Fibroblast of skin of back (primary cell): ENCODE measurements at regions not wholly inside any gene's neighbourhood (a gene's known extent, or its start where the extent isn't known, plus 50 kb on each side); places are given as distances from the start of the nearest gene placed in this dataset.
"Not testable (repeated sequence)": the region's sequence is repeated elsewhere in the genome, so short reads cannot be mapped to it uniquely, and the experiment has no call there.

Experiments
- DNase-seq: peaks from one replicate; pipeline ENCODE4 v3.0.0-alpha.2; 2013

GRCh38 chr7:26955516-26955915 is 91.1 kb upstream of the SKAP2 start:
- DNase-seq, result no peak

DNA sequence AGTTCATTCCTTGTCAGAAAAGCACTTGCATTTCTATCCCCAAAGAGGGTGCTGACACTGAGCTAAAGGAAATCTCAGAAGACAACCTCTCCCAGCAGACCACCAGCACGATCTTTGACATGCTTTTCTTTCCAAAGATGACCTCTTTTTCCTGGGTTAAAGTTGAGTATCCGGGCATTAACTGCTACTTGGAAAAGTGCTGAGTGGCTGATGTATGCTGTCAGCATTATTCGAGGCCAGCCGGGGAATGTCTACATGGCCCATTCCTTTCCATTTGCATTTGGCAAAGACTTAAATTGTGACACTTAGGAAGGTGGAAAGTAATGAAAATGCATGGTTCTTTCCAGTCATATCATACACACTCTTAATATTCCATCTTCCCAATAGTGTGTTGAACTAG is 90.6 kb upstream of the SKAP2 start:
- DNase-seq, result no peak

DNA sequence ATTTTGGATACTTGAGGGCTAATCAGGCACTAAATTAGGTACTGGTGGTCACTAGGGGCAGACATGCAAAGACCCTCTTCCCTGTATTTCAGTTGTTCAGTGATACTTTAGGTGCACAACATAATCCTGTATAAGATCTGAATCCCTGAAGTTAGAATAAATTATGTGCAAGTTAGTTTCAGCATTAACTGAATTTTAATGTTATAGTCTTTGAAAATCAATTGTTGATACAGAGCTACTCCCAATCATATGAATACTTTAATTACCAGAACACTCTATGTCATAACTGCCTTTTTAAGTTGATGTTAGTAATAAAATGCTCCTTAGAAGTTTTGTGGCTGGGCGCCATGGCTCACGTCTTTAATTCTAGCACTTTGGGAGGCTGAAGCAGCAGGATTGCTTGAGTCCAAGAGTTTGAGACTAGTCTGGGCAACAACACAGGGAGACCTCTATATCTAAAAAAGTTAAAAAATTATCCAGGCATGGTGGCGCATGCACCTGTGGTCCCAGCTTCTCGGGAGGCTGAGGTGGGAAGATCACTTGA is 87.1 kb upstream of the SKAP2 start:
- DNase-seq, result no peak

DNA sequence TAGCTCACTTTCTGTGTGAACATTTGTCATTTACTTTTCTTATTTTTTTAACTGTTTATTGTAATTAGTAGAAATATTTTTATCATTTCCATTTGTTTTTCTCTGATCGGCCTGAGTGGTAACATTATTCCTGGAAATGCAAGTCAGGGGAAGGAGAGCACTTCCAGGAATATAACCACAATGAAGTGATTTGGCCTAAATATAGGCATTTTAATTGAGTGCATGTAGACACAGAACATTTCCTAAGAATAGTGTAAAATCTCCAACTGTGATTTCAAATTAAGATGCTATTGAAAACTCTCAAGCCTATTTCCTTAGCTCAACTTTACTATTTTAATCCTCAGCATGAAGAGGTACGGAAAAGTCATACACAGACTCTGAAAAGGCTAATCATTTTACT is 86.5 kb upstream of the SKAP2 start:
- no peak for DNase-seq

DNA sequence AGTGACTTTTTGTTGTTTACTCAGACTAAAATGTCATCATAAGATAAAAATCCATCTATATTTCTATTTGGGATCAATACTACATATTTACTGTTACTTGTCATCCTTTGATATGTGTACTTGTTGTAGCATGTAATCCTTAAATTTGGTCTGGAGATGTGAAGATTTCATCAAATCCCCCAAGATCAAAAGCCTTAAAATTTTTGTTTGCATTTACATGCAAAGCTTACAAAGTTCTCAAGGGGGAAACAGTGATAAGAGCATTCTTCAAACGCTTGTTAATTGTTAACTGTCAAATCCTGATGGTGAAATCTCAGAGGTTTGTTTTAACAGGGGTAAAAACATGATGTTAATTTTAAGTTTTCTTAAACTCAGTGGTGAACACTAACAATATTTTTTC is 84.9 kb upstream of the SKAP2 start:
- DNase-seq, result no peak

DNA sequence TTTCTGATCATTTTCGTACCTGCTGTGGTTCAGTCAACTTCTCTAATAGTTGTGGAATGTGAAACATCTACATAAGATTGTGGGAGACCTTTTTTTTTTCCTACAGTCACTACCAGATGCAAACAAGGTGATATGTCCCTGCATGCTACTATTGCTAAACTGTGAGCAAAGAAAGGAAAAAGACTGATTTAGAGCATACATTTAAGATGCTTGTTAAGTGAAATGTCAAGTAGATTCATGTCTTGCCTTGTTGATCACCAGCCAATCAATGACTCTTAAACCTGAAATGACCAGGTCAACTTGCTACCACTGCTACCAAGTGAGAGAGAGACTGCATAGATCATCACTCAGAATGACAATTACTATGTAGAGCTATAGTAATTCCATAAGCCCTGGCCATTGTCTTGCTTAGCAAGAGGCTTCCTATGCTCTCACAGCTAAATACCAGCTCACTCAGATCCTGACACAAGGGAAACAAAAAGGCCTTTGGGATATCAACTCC is 84.3 kb upstream of the SKAP2 start:
- no peak for DNase-seq

DNA sequence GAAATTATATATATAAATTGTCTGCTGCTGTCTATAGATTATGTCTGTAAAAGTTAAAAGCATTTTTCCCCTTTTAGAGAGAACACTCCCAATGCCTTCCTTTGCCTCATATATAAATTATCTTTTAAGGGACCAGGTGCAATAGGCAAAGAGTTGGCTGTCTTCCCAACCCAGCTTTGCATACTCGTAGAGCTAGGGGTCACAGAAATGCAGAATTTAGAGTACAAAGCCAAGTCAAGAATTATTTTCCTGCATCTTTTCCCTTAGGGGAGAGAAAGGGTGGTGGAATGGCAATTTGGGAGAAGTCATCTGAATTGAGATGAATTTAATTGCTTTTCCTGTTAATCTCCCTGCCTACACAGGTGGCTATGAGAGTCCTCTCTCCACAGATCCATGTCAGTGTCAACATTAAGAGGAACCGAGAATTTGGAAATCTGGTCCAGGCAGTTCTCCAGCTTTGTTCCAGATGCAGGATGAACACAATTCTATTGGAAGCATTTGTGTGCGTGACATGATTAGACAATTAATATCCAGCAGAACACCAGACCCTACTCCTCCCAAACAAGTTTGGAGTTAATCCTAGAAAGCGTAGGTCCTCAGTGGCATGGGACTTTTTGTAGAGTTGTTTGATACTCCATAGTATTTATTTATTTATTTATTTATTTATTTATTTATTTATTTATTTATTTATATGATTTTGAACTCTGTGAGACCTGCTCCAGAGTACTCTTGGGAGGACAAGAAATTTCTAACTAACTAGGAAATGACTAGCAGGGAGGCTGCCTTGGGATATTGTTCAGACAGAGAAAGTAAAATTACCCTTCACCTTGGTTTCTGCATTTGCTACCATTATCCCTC is 80.3 kb upstream of the SKAP2 start:
- DNase-seq, result no peak

- DNase-seq, result no peak
Measured at GRCh38 chr7:26937939-26938623, 73.7 kb upstream of the SKAP2 start.

DNA sequence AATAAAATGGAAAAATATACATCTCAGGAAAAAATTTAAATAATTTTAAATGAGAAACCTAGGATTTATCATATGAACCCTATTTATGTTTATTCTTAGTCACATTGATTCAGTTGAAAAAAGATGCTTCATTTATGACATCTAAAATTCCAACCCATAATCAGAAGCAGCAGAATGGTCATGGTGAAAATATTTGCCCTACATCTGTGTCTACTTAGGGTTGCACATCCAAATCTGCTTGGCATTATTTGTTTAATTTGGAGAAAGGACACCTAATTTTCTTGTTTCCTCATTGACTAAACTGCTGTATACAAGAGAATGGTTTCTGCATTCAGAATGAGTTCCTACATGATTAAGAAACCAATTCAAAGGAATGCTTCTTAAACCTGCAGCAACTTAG is 72.9 kb upstream of the SKAP2 start:
- DNase-seq, result no peak

- not testable (repeated sequence) for DNase-seq
Measured at GRCh38 chr7:26932616-26933015, 68.2 kb upstream of the SKAP2 start.

DNA sequence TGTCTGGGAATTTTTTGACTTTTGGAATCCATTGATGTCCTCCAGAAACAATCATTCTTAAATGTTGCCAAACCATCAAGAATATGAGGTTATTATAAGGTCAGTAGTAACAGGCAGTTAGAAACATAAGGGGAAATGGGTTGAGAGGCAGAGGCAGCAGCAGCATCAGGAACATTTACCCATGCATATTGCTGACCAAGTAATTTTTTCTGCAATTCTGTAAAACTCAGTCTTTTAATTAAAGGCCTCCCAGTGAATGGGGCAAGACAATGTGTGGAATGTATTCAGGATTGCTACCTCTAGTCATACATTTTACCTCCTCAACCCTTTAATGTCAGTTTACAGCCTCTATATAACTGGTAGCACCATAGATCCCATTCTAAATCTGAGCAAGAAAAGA is 66.5 kb upstream of the SKAP2 start:
- DNase-seq, result no peak

- no peak for DNase-seq
Measured at GRCh38 chr7:26930201-26930600, 65.8 kb upstream of the SKAP2 start.

GRCh38 chr7:26928703-26929347 is 64.4 kb upstream of the SKAP2 start:
- DNase-seq, result no peak

GRCh38 chr7:26925768-26926167 is 61.4 kb upstream of the SKAP2 start:
- no peak for DNase-seq

- DNase-seq, result no peak
Measured at GRCh38 chr7:26924149-26924767, 59.9 kb upstream of the SKAP2 start.

GRCh38 chr7:26919906-26920493 is 55.6 kb upstream of the SKAP2 start:
- no peak for DNase-seq

GRCh38 chr7:26918241-26918640 is 53.9 kb upstream of the SKAP2 start:
- DNase-seq, result no peak

- no peak for DNase-seq
Measured at GRCh38 chr7:26916779-26917320, 52.5 kb upstream of the SKAP2 start.

- no peak for DNase-seq
Measured at GRCh38 chr7:26916336-26916735, 51.9 kb upstream of the SKAP2 start.
